H9 (cell line): ENCODE measurements at regions not wholly inside any gene's neighbourhood (a gene's known extent, or its start where the extent isn't known, plus 50 kb on each side); places are given as distances from the start of the nearest gene placed in this dataset.

Source experiments
- DNase-seq: peaks from one replicate; pipeline ENCODE4 v3.0.0-alpha.2; 2017
- H2AFZ ChIP-seq: one replicate; pipeline ENCODE4 v1.6.1; 2013; ENCODE audit warnings: mild to moderate bottlenecking, low read length, control low read depth, moderate library complexity
- H2AK5ac ChIP-seq: 2 replicates; pipeline ENCODE4 v1.6.1; 2013; ENCODE audit warnings: low read length, control low read depth, mixed read lengths; ENCODE audit not compliant: insufficient read length
- H2BK120ac ChIP-seq: one replicate; pipeline ENCODE4 v1.6.1; 2013; ENCODE audit warnings: low read depth, mild to moderate bottlenecking, low read length, control low read depth, inconsistent platforms; ENCODE audit not compliant: poor library complexity, severe bottlenecking
- H2BK12ac ChIP-seq: 2 replicates; pipeline ENCODE4 v1.6.1; 2013; ENCODE audit warnings: low read length, control low read depth, mixed read lengths, low read depth; ENCODE audit not compliant: insufficient read length
- H2BK15ac ChIP-seq: 2 replicates; pipeline ENCODE4 v1.6.1; 2013; ENCODE audit warnings: low read depth, low read length, control low read depth
- H2BK20ac ChIP-seq: one replicate; pipeline ENCODE4 v1.6.1; 2013; ENCODE audit warnings: low read depth, mild to moderate bottlenecking, low read length, control low read depth, inconsistent platforms; ENCODE audit not compliant: poor library complexity, severe bottlenecking
- H2BK5ac ChIP-seq: 2 replicates; pipeline ENCODE4 v1.6.1; 2013; ENCODE audit warnings: low read length, control low read depth, mixed read lengths; ENCODE audit not compliant: insufficient read length
- H3K14ac ChIP-seq: 2 replicates; pipeline ENCODE4 v1.6.1; 2013; ENCODE audit warnings: low read length, control low read depth; ENCODE audit not compliant: insufficient read depth
- H3K18ac ChIP-seq: 2 replicates; pipeline ENCODE4 v1.6.1; 2013; ENCODE audit warnings: low read depth, mild to moderate bottlenecking, mixed read lengths, low read length, control low read depth; ENCODE audit not compliant: insufficient read length
- H3K23ac ChIP-seq: 2 replicates; pipeline ENCODE4 v1.6.1; 2013; ENCODE audit warnings: low read length, control low read depth, mixed read lengths, low read depth; ENCODE audit not compliant: insufficient read length
- H3K23me2 ChIP-seq: 2 replicates; pipeline ENCODE4 v1.6.1; 2013; ENCODE audit warnings: low read depth, mild to moderate bottlenecking, mixed read lengths, low read length, control low read depth; ENCODE audit not compliant: insufficient read length, poor library complexity, severe bottlenecking
- H3K27ac ChIP-seq: 2 replicates; pipeline ENCODE4 v1.5.1; 2013; ENCODE audit warnings: low read length, control low read depth, mixed read lengths, low read depth; ENCODE audit not compliant: insufficient read length
- H3K27me3 ChIP-seq: 2 replicates; pipeline ENCODE4 v1.6.1; 2013; ENCODE audit warnings: low read length, control low read depth, inconsistent platforms; ENCODE audit not compliant: insufficient read depth
- H3K4ac ChIP-seq: 2 replicates; pipeline ENCODE4 v1.6.1; 2013; ENCODE audit warnings: low read depth, mild to moderate bottlenecking, control low read depth, inconsistent platforms, low read length, moderate library complexity
- H3K4me1 ChIP-seq: 2 replicates; pipeline ENCODE4 v1.6.1; 2013; ENCODE audit warnings: low read length, control low read depth, inconsistent platforms; ENCODE audit not compliant: insufficient read depth
- H3K4me2 ChIP-seq: 2 replicates; pipeline ENCODE4 v1.6.1; 2013; ENCODE audit warnings: low read length, control low read depth, mixed read lengths; ENCODE audit not compliant: insufficient read length, insufficient read depth
- H3K56ac ChIP-seq: 2 replicates; pipeline ENCODE4 v1.6.1; 2013; ENCODE audit warnings: low read depth, mild to moderate bottlenecking, mixed read lengths, low read length, control low read depth; ENCODE audit not compliant: insufficient read length
- H3K79me1 ChIP-seq: 2 replicates; pipeline ENCODE4 v1.6.1; 2013; ENCODE audit warnings: low read depth, mild to moderate bottlenecking, moderate library complexity, low read length, control low read depth, inconsistent platforms; ENCODE audit not compliant: insufficient read depth, poor library complexity, severe bottlenecking
- H3K79me2 ChIP-seq: 2 replicates; pipeline ENCODE4 v1.6.1; 2013; ENCODE audit warnings: low read length, control low read depth, inconsistent platforms; ENCODE audit not compliant: insufficient read depth
- H3K9ac ChIP-seq: 2 replicates; pipeline ENCODE4 v1.6.1; 2013; ENCODE audit warnings: low read length, control low read depth, mixed read lengths; ENCODE audit not compliant: insufficient read length; ENCODE audit errors: extremely low read depth
- H3K9me3 ChIP-seq: one replicate; pipeline ENCODE4 v1.6.1; 2013; ENCODE audit warnings: low read depth, low read length, inconsistent platforms; ENCODE audit not compliant: control insufficient read depth
- H3T11ph ChIP-seq: one replicate; pipeline ENCODE4 v1.6.1; 2013; ENCODE audit warnings: mild to moderate bottlenecking, low read length, control low read depth, inconsistent platforms
- H4K20me1 ChIP-seq: one replicate; pipeline ENCODE4 v1.6.1; 2013; ENCODE audit not compliant: control insufficient read depth, insufficient read length, insufficient read depth
- H4K5ac ChIP-seq: 2 replicates; pipeline ENCODE4 v1.6.1; 2013; ENCODE audit warnings: low read depth, mild to moderate bottlenecking, mixed read lengths, low read length, control low read depth; ENCODE audit not compliant: insufficient read length
- H4K8ac ChIP-seq: replicated peaks from 2 replicates; pipeline ENCODE4 v1.6.1; 2013; ENCODE audit warnings: low read length, control low read depth, mixed read lengths, low read depth; ENCODE audit not compliant: insufficient read length
- H4K91ac ChIP-seq: 2 replicates; pipeline ENCODE4 v1.6.1; 2013; ENCODE audit warnings: low read depth, mild to moderate bottlenecking, moderate library complexity, mixed read lengths, low read length, control low read depth; ENCODE audit not compliant: insufficient read length
- H3K27ac Mint-ChIP-seq, 3 experiments: 2 replicates in 2 of 3; 3 replicates in 1 of 3; pipeline ENCODE4 v1.8.0; 2020 to 2021; ENCODE audit warnings: mixed read lengths in 3 of 3, mild to moderate bottlenecking in 1 of 3, moderate library complexity in 1 of 3
- H3K27me3 Mint-ChIP-seq: 2 replicates; pipeline ENCODE4 v1.8.0; 2021; ENCODE audit warnings: low read depth, mild to moderate bottlenecking, moderate library complexity, mixed read lengths
- H3K36me3 Mint-ChIP-seq, 3 experiments: 2 replicates in 2 of 3; 3 replicates in 1 of 3; pipeline ENCODE4 v1.8.0; 2020 to 2021; ENCODE audit warnings: low read depth in 3 of 3, mixed read lengths in 3 of 3; ENCODE audit not compliant: insufficient read depth in 1 of 3
- H3K4me1 Mint-ChIP-seq, 2 experiments: 2 replicates each; pipeline ENCODE4 v1.8.0; 2020; ENCODE audit warnings: mixed read lengths in 2 of 2
- H3K4me3 Mint-ChIP-seq, 2 experiments: 2 replicates in 1 of 2; 3 replicates in 1 of 2; pipeline ENCODE4 v1.8.0; 2020 to 2021; ENCODE audit warnings: mild to moderate bottlenecking in 2 of 2, mixed read lengths in 2 of 2, moderate library complexity in 1 of 2
- H3K9me3 Mint-ChIP-seq, 2 experiments: 2 replicates in 1 of 2; 3 replicates in 1 of 2; pipeline ENCODE4 v1.8.0; 2020; ENCODE audit warnings: mild to moderate bottlenecking in 2 of 2, mixed read lengths in 2 of 2, moderate library complexity in 1 of 2
- CTCF ChIP-seq: fragments of 200-600 bp; sonication (generic); conservative IDR thresholded peaks from 3 replicates; pipeline ENCODE4 v1.8.0; 2021; ENCODE audit warnings: antibody characterized with exemption, mild to moderate bottlenecking
- WGBS: extraction: QIAGEN DNeasy Blood & Tissue Kit; methylation state at CpG from one replicate; pipeline ENCODE4 v1.1.7; 2013; ENCODE audit warnings: missing lambda C conversion rate, low lambda C conversion rate, mixed read lengths; ENCODE audit not compliant: insufficient read length; ENCODE audit errors: extremely low coverage; 5-methylcytosine and 5-hydroxymethylcytosine counted together

GRCh38 chr4:186400676-186401075 is 134.7 kb downstream of the F11 start:
- no peak overlapping the region for H3K23ac ChIP-seq
- H3K79me2 ChIP-seq: no peaks in the 10 kb centered on the region
- H4K91ac ChIP-seq: no peak overlapping the region
- Mint-ChIP-seq H3K4me1 (peaks cover 2 to 5% of the 10 kb centered on the region in 2 experiments), H3K36me3 (peaks cover 0 to 7% (median 3%) of the 10 kb centered on the region in 3 experiments; a peak in 3 of 7 replicates), H3K4me3 (no peak overlapping the region), H3K27me3 (peaks cover 1% of the 10 kb centered on the region; the same call in 1 of the 2 replicates), H3K9me3 (peaks cover 5 to 10% of the 10 kb centered on the region in 2 experiments; a peak in 4 of 5 replicates), H3K27ac (no peak overlapping the region)
- no peak overlapping the region for H2BK5ac ChIP-seq
- no CpG with 5 or more reads among the region's 6 CpGs for WGBS
- no peaks in the 10 kb centered on the region for H3K79me1 ChIP-seq
- H2BK12ac ChIP-seq: no peak overlapping the region
- no peak overlapping the region for H3K14ac ChIP-seq
- no peak overlapping the region for H4K5ac ChIP-seq
- DNase-seq: no peak
- no peak overlapping the region for H3K4ac ChIP-seq
- H3K9me3 ChIP-seq: no peaks in the 10 kb centered on the region
- no peak for TF ChIP-seq CTCF
- H3K27me3 ChIP-seq: no peaks in the 10 kb centered on the region
- H3K4me2 ChIP-seq: no peak overlapping the region
- no peak overlapping the region for H4K8ac ChIP-seq
- H3K56ac ChIP-seq: no peak overlapping the region
- no peak overlapping the region for H3T11ph ChIP-seq
- no peaks in the 10 kb centered on the region for H3K23me2 ChIP-seq
- no peak overlapping the region for H2AK5ac ChIP-seq
- H2AFZ ChIP-seq: no peak overlapping the region
- H3K9ac ChIP-seq: no peak overlapping the region
- no peak overlapping the region for H3K18ac ChIP-seq
- H2BK15ac ChIP-seq: no peak overlapping the region
- H2BK120ac ChIP-seq: no peak overlapping the region
- H2BK20ac ChIP-seq: no peak overlapping the region
- no peaks in the 10 kb centered on the region for H4K20me1 ChIP-seq
- no peak overlapping the region for H3K27ac ChIP-seq
- H3K4me1 ChIP-seq: no peaks in the 10 kb centered on the region
